K562 (cell line): ENCODE measurements at regions not wholly inside any gene's neighbourhood (a gene's known extent, or its start where the extent isn't known, plus 50 kb on each side); places are given as distances from the start of the nearest gene placed in this dataset.

Source experiments
- ASH1L ChIP-seq: fragments of 450-650 bp; IDR thresholded peaks from 2 replicates; pipeline ENCODE4 v1.6.1; 2018; ENCODE audit warnings: borderline replicate concordance, mild to moderate bottlenecking, low read depth; ENCODE audit not compliant: partially characterized antibody
- CAMTA2 ChIP-seq: fragments of 250-450 bp; sonication (Bioruptor Pico); conservative IDR thresholded peaks from 2 replicates; pipeline ENCODE4 v1.5.1; 2022
- CHD1 ChIP-seq: fragments of 200-600 bp; sonication (generic); IDR thresholded peaks from one replicate; pipeline ENCODE4 v1.6.1; 2012; ENCODE audit warnings: mild to moderate bottlenecking, moderate library complexity, low read length, inconsistent platforms
- KLF1 ChIP-seq: fragments of 450-650 bp; IDR thresholded peaks from 2 replicates; pipeline ENCODE4 v1.6.1; 2016; ENCODE audit warnings: missing genetic modification characterization, missing compliant biosample characterization
- MAFK ChIP-seq: IDR thresholded peaks from 2 replicates; pipeline ENCODE4 v1.6.1; 2011; ENCODE audit warnings: low read length, improper control_type of control experiment
- MNT ChIP-seq, 2 experiments: fragments of 450-650 bp; conservative IDR thresholded peaks; 2 replicates each; pipeline ENCODE4 v1.6.1; 2017; ENCODE audit warnings: mild to moderate bottlenecking in 2 of 2, moderate library complexity in 2 of 2
- ZNF24 ChIP-seq: fragments of 450-650 bp; IDR thresholded peaks from 2 replicates; pipeline ENCODE4 v1.6.1; 2016
- ZNF253 ChIP-seq: fragments of 250-450 bp; sonication (Bioruptor Pico); conservative IDR thresholded peaks from 2 replicates; pipeline ENCODE4 v1.6.1; 2021; ENCODE audit warnings: mild to moderate bottlenecking
- ZNF586 ChIP-seq: fragments of 450-650 bp; formaldehyde crosslinking; conservative IDR thresholded peaks from 2 replicates; pipeline ENCODE4 v1.4.0; 2020; ENCODE audit warnings: mild to moderate bottlenecking, moderate library complexity
- TF ChIP-seq, protein P1 (sequence below), 2 experiments: IDR thresholded peaks in 1 of 2; conservative IDR thresholded peaks in 1 of 2; 2 replicates each; pipeline ENCODE4 v1.6.1; 2016; ENCODE audit warnings: low read depth in 2 of 2, mild to moderate bottlenecking in 1 of 2, missing compliant biosample characterization in 1 of 2, missing genetic modification characterization in 1 of 2, moderate library complexity in 1 of 2
- TF ChIP-seq, protein P2 (sequence below): sonication (generic); formaldehyde crosslinking; IDR thresholded peaks from 2 replicates; pipeline ENCODE4 v1.9.0; 2022; ENCODE audit warnings: mild to moderate bottlenecking, missing genetic modification reagents

- TF ChIP-seq MNT (conservative IDR thresholded peaks at IDR 0.05) (no peak), ASH1L (no peak), MAFK (no peak), ZNF253 (CRISPR knock-in tag) (no peak), ZNF24 (no peak), CHD1 (no peak), KLF1 (tag) (no peak), ZNF586 (CRISPR knock-in tag) (no peak), CAMTA2 (no peak)
- TF ChIP-seq, protein P1, sequence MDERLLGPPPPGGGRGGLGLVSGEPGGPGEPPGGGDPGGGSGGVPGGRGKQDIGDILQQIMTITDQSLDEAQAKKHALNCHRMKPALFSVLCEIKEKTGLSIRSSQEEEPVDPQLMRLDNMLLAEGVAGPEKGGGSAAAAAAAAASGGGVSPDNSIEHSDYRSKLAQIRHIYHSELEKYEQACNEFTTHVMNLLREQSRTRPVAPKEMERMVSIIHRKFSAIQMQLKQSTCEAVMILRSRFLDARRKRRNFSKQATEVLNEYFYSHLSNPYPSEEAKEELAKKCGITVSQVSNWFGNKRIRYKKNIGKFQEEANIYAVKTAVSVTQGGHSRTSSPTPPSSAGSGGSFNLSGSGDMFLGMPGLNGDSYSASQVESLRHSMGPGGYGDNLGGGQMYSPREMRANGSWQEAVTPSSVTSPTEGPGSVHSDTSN (CRISPR knock-in tag; IDR thresholded peaks at IDR 0.05; ENCODE audit: low read depth): no peak
- TF ChIP-seq, protein P1 (tag; conservative IDR thresholded peaks at IDR 0.05; ENCODE audit: low read depth): no peak
- TF ChIP-seq, protein P2, sequence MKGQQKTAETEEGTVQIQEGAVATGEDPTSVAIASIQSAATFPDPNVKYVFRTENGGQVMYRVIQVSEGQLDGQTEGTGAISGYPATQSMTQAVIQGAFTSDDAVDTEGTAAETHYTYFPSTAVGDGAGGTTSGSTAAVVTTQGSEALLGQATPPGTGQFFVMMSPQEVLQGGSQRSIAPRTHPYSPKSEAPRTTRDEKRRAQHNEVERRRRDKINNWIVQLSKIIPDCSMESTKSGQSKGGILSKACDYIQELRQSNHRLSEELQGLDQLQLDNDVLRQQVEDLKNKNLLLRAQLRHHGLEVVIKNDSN: no peak
- TF ChIP-seq, all 486 proteins: peak for 0
Observed at GRCh38 chr4:101667348-101667747, 123.2 kb upstream of the BANK1 start (continued).
